ENCODE measurements at regions not wholly inside any gene's neighbourhood (a gene's known extent, or its start where the extent isn't known, plus 50 kb on each side); places are given as distances from the start of the nearest gene placed in this dataset.

DNA sequence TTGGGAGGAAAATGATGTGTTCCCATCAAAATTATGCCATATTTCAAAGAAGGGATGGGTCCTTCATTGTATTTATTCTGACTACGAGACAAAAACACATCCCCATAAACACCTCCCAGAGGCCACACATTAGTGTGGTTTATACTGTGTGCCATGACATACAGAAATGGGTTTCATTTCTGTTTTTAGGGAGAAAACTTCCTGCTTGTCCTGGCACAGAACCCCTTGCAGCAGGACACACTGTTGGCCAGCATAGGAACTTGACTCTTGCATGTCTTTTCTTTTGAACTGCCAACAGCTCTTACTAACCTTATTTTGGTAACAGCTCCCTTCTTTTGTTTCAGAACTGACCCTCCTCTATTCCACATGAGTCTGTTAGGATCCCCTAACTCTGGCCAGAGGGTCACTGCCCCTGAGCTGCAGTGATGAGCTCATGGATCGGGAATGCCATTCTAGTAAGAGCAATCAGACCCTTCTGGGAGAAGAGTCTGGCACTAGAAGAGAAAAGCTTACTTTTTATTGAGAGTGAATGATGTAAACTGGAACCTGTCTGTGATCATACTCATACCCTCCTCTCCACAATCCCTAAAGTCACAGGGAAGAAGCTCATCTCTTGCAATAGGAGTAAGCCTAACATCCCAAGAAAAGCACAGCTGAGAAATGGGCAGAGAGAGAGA, 86.4 kb downstream of the SMIM20 start:
- TF ChIP-seq, protein P1, sequence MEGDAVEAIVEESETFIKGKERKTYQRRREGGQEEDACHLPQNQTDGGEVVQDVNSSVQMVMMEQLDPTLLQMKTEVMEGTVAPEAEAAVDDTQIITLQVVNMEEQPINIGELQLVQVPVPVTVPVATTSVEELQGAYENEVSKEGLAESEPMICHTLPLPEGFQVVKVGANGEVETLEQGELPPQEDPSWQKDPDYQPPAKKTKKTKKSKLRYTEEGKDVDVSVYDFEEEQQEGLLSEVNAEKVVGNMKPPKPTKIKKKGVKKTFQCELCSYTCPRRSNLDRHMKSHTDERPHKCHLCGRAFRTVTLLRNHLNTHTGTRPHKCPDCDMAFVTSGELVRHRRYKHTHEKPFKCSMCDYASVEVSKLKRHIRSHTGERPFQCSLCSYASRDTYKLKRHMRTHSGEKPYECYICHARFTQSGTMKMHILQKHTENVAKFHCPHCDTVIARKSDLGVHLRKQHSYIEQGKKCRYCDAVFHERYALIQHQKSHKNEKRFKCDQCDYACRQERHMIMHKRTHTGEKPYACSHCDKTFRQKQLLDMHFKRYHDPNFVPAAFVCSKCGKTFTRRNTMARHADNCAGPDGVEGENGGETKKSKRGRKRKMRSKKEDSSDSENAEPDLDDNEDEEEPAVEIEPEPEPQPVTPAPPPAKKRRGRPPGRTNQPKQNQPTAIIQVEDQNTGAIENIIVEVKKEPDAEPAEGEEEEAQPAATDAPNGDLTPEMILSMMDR (IDR thresholded peaks at IDR 0.05; ENCODE audit: low read depth, low read length): no peak
- no peak overlapping the region for H3K4me3 ChIP-seq (ENCODE audit: low read depth, low read length)

DNA sequence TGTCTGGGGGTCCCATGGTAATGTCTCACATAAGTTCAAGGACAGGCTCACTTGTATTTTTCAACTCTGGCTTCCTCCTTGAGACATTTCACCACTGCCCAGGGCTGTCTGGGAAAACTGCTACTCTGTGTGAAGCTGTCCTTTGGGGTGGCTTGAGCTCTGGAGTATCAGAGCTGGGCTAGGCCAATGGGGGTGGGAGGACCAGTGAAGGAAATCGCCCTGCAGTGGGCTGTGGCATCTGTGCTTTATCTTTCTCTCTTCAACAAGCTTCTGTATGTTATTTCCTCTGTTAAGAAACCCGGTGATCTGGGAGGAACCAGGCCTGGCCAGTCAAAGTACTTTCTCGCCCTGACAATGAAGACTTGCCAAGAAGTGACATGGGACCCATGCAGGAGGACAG, 87.4 kb downstream of the SMIM20 start:
- TF ChIP-seq, protein P1 (IDR thresholded peaks at IDR 0.05; ENCODE audit: low read depth, low read length): no peak

DNA sequence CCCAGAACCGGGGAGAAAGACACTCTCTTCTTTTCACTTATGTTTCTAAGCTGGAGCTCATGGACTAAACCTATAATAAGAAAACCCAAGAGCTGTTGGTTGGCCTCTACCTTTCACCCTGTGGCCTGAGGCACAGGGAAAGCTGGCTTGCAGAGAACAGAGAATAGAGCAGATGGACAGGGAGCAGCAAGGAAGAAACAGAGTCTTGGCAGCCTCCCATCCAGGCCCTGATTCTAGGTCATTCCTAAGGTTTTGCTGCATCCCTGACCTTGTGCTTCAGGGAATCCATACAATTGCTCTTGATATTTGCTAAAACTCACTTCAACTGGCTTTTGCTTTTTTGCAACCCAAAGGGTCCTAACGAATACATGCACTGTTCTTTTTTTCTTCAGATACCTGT, 87.8 kb downstream of the SMIM20 start:
- H3K4me3 ChIP-seq (ENCODE audit: low read depth, low read length): no peak overlapping the region
- TF ChIP-seq, protein P1 (IDR thresholded peaks at IDR 0.05; ENCODE audit: low read depth, low read length): no peak

More for the DNA sequence above, 87.4 kb downstream of the SMIM20 start:
- no peak overlapping the region for H3K4me3 ChIP-seq (ENCODE audit: low read depth, low read length)

DNA sequence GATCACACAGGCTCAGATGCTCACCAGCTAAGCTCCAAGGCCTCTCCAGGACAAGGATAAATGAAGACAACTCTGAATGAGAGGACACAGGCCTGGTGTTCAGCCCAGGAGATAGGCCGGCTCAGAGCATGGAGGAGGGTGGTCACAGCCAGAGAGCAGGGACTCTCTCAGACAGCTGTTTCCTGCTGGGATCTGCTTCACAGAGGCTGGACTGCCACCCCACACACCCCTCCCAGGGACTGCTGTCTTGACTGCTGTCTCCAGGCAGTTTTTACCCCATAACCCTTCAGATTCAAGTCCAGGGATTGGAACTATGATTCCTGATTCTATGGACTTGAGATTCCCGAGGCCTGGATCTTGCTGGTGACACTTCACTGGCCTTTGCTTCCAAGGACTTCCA, 89.0 kb downstream of the SMIM20 start:
- H3K4me3 ChIP-seq (ENCODE audit: low read depth, low read length): no peak overlapping the region
- TF ChIP-seq, protein P1 (IDR thresholded peaks at IDR 0.05; ENCODE audit: low read depth, low read length): no peak

DNA sequence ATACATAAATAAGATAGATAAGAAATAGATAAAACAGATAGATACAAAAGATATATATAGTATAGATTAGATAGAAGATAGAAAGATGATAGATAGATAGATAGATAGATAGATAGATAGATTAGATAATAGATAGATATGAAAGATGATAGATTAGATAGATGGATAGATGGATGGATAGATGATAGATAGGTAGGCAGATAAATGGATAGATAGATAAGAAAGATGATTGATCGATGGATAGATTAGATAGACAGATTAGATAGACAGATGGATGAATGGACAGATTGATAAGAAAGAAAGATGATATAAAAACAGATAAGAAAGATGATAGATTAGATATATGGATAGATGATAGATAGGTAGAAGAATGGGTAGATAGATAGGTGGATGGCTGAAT, 90.3 kb downstream of the SMIM20 start:
- no peak overlapping the region for H3K4me3 ChIP-seq (ENCODE audit: low read depth, low read length)
- TF ChIP-seq, protein P1 (IDR thresholded peaks at IDR 0.05; ENCODE audit: low read depth, low read length): no peak

DNA sequence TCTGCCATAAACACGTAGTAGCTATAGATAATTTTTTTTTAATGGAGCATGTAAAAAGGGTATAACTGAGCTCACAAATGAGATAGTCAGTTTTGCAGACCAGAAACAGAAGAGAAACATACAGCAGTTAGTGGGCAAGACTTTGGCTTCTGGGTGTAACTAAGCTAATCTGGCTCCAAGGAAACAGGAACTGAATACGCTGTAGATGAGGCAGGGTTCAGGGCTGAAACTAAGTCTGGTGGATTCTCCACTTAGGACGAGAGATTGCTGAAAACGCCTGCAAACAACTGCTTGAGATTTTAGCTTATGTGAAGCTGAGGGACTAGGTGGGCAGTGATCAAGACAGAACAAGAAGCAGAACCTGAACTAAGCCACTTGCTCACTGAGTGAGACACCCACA, 91.7 kb downstream of the SMIM20 start:
- H3K4me3 ChIP-seq (ENCODE audit: low read depth, low read length): no peak overlapping the region
- TF ChIP-seq, protein P1 (IDR thresholded peaks at IDR 0.05; ENCODE audit: low read depth, low read length): no peak

DNA sequence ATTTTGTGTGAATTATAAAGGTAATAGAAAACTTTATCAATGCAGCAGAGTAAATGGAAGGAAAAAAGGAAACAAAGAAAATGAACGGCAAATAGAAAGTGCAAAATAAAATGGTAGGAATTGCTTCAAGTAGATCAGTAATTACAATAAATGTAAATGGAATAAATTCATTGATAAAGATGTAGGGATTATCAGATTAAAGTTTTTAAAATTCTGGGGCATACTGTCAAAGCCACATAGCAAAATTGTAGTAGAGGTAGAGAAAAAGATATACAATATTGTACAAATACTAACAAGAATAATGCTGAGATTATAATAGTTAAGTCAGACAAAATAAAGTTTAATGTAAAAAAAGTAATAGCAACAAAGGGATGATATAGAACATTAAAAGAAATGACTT, 94.7 kb downstream of the SMIM20 start:
- H3K4me3 ChIP-seq (ENCODE audit: low read depth, low read length): no peak overlapping the region
- TF ChIP-seq, protein P1 (IDR thresholded peaks at IDR 0.05; ENCODE audit: low read depth, low read length): no peak

All from WI38 (cell line).